NCI-H82 treated with DMSO at 0.1 percent for 48 hours (cell line): ENCODE measurements at regions not wholly inside any gene's neighbourhood (a gene's known extent, or its start where the extent isn't known, plus 50 kb on each side); places are given as distances from the start of the nearest gene placed in this dataset.

Experiments
- DNase-seq: peaks from one replicate; lab custom pipeline; 2025; ENCODE audit not compliant: unreplicated experiment; lab: John Stamatoyannopoulos, UW

GRCh38 chr2:106572541-106573450 is 85.6 kb downstream of the CD8B2 start:
- DNase-seq: no peak

GRCh38 chr2:106573773-106574172 is 86.6 kb downstream of the CD8B2 start:
- no peak for DNase-seq

GRCh38 chr2:106575955-106576354 is 88.8 kb downstream of the CD8B2 start:
- peak; percentile 16 for DNase-seq

DNA sequence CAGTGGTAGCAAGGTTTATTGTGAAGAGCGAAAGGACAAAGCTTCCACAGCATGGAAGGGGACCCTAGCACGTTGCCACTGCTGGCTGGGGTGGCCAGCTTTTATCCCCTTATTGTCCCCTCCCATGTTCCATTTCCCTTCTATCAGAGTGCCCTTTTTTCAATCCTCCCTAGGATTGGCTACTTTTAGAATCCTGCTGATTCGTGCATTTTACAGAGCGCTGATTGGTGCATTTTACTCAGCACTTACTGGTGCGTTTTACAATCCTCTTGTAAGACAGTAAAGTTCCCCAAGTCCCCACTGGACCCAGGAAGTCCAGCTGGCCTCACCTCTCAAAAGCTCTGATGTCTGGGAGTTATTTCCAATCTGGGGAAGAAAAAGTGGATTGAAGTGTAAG is 90.1 kb downstream of the CD8B2 start:
- no peak for DNase-seq

GRCh38 chr2:106579750-106580197 is 92.6 kb downstream of the CD8B2 start:
- DNase-seq: no peak

GRCh38 chr2:106580241-106580640 is 93.1 kb downstream of the CD8B2 start:
- DNase-seq: no peak

DNA sequence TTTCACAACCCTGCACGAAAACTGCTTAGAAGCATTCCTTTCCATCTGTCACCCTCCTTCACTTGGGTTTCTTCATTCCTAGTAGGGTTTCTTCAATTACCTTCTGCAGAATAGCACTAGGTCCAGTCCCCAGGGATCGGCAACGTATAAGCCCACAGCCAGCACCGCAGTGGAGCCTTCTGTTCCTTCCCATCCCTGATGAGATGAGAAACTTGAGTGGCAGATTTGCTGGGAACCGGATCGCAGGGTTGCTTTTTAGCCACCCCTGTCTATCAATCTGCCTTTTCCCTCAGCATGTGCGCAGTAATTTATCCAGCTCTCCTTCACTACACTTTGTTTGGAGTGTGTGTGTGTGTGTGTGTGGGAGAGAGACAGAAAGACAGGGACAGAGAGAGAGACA is 94.2 kb downstream of the CD8B2 start:
- peak; percentile 62 for DNase-seq

DNA sequence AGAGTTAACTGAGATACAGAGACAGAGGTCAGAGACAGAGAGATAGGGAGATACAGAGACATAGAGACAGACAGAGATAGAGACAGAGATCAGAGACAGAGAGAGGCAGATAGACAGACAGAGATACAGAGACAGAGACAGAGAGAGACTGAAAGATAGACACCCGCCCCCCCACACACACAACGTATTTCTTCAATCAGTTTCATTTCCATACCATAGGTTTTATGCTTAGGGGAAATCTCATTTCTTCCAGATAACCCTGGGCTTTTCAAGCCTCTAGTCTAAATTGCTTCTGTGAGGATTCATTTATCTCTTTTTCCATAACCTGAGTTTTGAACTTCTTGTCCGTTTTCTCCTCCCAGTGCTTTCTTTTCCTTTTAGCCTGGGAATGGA is 94.6 kb downstream of the CD8B2 start:
- DNase-seq: no peak

DNA sequence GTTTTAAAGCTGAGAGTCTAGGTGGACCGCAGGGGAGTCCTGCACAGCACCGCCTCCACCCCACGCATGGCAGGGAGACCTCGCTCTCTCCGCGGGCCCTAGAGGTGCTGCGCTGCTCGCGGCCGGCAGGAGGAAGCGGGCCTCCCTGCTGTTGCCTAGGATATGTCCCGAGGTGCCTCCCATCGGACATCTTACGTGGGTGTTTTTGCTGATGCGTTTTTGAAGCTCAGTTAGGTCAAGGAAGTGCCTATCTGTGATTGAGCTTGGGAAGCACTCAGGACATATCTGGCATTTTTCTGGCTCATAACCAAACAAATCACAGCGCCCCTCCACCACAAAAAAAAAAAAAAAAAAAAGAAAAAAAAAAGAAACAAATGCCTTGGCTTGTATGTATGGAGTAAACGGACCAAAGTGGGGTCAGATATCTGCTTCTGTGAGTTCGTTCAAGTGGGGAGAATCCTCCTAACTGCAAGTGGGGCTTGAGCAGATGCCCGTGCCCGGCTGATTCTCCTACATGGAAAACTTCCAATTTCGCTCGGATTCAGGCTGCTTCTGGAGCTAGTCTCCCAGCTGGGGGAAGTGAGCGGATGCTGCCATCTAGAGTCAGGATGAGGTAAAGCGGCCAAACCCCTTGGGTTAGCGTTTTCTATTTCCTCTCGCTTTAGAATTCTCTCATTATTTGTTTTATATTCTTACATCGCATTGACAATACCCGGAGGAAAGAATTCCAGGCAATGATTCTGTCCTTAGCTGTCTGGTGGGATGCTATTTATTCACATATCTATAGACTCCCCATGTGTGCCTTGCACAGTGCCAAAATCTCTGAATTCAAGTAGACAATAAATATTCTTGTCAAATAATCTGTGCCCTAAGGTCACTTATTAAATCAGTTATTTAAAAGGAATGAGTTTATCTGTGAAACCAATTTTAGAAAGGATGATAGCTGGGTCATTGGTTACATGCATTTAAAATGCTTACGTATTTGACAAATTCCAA is 95.3 kb downstream of the CD8B2 start:
- DNase-seq: peak; percentile 61

GRCh38 chr2:106584304-106584954 is 97.3 kb downstream of the CD8B2 start:
- no peak for DNase-seq

DNA sequence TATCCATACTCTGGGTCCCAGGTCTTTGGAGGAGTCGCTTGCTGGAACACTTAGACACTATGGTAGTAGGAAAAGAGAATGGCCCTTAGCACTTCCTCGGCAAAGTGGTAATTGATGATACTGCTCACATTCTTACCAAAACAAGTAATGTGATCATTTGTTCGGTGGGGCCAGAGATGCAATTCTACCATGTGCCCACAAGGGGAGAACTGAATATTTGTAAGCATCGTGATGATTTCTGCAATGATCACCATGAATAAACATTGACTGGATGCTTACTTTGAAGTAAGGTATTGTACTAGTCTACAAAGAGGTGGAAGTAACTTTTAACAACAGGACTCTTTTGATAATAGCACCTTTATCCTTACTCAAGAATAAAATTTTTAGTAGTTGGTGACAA is 109.7 kb downstream of the CD8B2 start:
- DNase-seq: no peak

- DNase-seq: no peak
These were observed 112.4 kb downstream of the CD8B2 start for GRCh38 chr2:106599540-106599939.

DNA sequence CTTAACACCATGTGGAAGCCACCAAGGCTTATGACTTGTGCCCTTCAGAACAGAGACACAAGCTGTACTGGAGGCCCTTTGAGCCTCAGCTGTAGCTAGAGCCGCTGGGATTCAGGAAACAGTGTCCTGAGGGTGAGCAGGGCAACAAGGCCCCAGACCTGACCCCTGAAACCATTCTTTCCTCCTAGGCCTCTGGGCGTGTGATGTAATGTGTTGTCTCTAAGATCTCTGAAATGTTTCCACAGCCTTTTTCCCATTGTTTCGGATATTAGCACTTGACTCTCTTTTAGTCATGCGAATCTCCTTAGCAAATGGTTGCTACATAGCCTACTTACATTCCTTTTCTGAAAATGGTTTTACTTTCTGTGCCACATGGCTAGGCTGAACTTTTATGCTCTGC is 114.9 kb downstream of the CD8B2 start:
- DNase-seq: no peak

- DNase-seq: no peak
These were observed 119.5 kb downstream of the CD8B2 start for GRCh38 chr2:106606652-106607051.

- no peak for DNase-seq
These were observed 120.2 kb downstream of the CD8B2 start for GRCh38 chr2:106607371-106607770.

GRCh38 chr2:106609780-106610179 is 122.6 kb downstream of the CD8B2 start:
- no peak for DNase-seq

GRCh38 chr2:106614511-106615291 is 127.5 kb downstream of the CD8B2 start:
- DNase-seq: no peak

DNA sequence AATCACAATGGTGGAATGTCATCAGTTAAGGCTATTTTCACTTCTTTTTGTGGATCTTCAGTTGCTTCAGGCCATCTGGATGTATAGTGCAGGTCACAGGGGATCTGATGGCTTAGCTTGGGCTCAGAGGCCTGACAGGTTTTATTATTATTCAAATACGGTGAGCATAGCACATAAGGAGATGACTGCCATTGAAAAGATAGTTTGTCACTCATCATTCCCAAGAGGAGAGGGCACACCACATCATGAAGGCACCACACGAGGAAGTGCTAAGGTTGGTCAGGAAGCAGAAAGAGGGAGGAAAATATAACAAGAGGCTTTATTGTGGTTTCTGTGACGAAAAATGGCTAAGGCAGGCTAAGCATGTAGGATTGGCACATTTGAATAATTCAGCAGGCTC is 131.4 kb downstream of the CD8B2 start:
- DNase-seq: no peak

DNA sequence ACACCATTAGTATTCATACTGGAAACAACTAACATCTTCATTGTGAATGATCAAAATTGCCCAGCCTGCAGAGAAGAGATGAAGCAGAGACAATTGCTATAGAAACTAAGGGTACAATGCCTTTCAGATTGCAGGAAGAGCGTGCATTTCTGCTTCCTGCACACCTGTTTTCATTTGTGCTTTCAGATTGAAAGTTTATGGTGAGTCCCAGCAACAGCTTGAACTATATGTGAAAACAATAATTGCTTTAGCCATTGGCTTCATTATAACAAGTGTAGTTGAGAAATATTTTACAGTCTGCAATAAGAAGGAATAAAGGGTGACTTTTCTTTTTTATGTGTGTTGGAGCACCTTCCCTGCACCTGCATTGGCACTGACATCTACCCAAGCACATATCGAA is 136.3 kb downstream of the CD8B2 start:
- DNase-seq: no peak

GRCh38 chr2:106624787-106625380 is 137.7 kb downstream of the CD8B2 start:
- no peak for DNase-seq
